Peyer's patch (tissue), 4 donors: ENCODE measurements at regions not wholly inside any gene's neighbourhood (a gene's known extent, or its start where the extent isn't known, plus 50 kb on each side); places are given as distances from the start of the nearest gene placed in this dataset.

ENCODE experiments used
- CTCF ChIP-seq, 6 experiments: fragments of 450-650 bp in 4 of 6; fragments of 200-600 bp in 2 of 6; sonication (generic) in 1 of 6; IDR thresholded peaks; one replicate each; pipeline ENCODE4 v1.5.1; 2017 to 2019; ENCODE audit warnings: antibody characterized with exemption in 6 of 6, mild to moderate bottlenecking in 3 of 6, moderate library complexity in 1 of 6
- POLR2A ChIP-seq, 2 donors: fragments of 450-650 bp; IDR thresholded peaks; one replicate each; pipeline ENCODE4 v1.5.1; 2017; ENCODE audit warnings: antibody characterized with exemption in 2 of 2, mild to moderate bottlenecking in 2 of 2, moderate library complexity in 2 of 2

GRCh38 chr9:80892703-80893102 is 796.6 kb downstream of the TLE1 start:
- TF ChIP-seq CTCF (IDR thresholded peaks at IDR 0.05) (no peak), POLR2A (IDR thresholded peaks at IDR 0.05) (no peak)
